ENCODE measurements at regions not wholly inside any gene's neighbourhood (a gene's known extent, or its start where the extent isn't known, plus 50 kb on each side); places are given as distances from the start of the nearest gene placed in this dataset.

- H3K4me1 Mint-ChIP-seq, result no peaks in the 10 kb centered on the region
- TF ChIP-seq, protein P1, sequence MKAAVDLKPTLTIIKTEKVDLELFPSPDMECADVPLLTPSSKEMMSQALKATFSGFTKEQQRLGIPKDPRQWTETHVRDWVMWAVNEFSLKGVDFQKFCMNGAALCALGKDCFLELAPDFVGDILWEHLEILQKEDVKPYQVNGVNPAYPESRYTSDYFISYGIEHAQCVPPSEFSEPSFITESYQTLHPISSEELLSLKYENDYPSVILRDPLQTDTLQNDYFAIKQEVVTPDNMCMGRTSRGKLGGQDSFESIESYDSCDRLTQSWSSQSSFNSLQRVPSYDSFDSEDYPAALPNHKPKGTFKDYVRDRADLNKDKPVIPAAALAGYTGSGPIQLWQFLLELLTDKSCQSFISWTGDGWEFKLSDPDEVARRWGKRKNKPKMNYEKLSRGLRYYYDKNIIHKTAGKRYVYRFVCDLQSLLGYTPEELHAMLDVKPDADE (IDR thresholded peaks at IDR 0.05), result no peak
- TF ChIP-seq NANOG (IDR thresholded peaks at IDR 0.05; ENCODE audit: borderline replicate concordance) (no peak), CREB1 (CRISPR knock-in tag; IDR thresholded peaks at IDR 0.05; ENCODE audit: low read depth) (no peak), ZNF331 (CRISPR knock-in tag; IDR thresholded peaks at IDR 0.05; ENCODE audit: low read depth) (no peak), JUNB (IDR thresholded peaks at IDR 0.05; ENCODE audit: unreplicated experiment) (no peak), EZH2phosphoT487 (IDR thresholded peaks at IDR 0.05; ENCODE audit: unreplicated experiment) (no peak), REST (IDR thresholded peaks at IDR 0.05; ENCODE audit: unreplicated experiment) (no peak), STAT1 (IDR thresholded peaks at IDR 0.05; ENCODE audit: unreplicated experiment) (no peak), POLR2AphosphoS5 (IDR thresholded peaks at IDR 0.05; ENCODE audit: low read depth) (no peak), EZH2 (IDR thresholded peaks at IDR 0.05; ENCODE audit: low read depth, unreplicated experiment) (no peak), ZNF114 (CRISPR knock-in tag; IDR thresholded peaks at IDR 0.05) (no peak), CTCF (conservative IDR thresholded peaks at IDR 0.05; ENCODE audit: low read depth in 2 of 2) (no peak)
- TF ChIP-seq, protein P2, sequence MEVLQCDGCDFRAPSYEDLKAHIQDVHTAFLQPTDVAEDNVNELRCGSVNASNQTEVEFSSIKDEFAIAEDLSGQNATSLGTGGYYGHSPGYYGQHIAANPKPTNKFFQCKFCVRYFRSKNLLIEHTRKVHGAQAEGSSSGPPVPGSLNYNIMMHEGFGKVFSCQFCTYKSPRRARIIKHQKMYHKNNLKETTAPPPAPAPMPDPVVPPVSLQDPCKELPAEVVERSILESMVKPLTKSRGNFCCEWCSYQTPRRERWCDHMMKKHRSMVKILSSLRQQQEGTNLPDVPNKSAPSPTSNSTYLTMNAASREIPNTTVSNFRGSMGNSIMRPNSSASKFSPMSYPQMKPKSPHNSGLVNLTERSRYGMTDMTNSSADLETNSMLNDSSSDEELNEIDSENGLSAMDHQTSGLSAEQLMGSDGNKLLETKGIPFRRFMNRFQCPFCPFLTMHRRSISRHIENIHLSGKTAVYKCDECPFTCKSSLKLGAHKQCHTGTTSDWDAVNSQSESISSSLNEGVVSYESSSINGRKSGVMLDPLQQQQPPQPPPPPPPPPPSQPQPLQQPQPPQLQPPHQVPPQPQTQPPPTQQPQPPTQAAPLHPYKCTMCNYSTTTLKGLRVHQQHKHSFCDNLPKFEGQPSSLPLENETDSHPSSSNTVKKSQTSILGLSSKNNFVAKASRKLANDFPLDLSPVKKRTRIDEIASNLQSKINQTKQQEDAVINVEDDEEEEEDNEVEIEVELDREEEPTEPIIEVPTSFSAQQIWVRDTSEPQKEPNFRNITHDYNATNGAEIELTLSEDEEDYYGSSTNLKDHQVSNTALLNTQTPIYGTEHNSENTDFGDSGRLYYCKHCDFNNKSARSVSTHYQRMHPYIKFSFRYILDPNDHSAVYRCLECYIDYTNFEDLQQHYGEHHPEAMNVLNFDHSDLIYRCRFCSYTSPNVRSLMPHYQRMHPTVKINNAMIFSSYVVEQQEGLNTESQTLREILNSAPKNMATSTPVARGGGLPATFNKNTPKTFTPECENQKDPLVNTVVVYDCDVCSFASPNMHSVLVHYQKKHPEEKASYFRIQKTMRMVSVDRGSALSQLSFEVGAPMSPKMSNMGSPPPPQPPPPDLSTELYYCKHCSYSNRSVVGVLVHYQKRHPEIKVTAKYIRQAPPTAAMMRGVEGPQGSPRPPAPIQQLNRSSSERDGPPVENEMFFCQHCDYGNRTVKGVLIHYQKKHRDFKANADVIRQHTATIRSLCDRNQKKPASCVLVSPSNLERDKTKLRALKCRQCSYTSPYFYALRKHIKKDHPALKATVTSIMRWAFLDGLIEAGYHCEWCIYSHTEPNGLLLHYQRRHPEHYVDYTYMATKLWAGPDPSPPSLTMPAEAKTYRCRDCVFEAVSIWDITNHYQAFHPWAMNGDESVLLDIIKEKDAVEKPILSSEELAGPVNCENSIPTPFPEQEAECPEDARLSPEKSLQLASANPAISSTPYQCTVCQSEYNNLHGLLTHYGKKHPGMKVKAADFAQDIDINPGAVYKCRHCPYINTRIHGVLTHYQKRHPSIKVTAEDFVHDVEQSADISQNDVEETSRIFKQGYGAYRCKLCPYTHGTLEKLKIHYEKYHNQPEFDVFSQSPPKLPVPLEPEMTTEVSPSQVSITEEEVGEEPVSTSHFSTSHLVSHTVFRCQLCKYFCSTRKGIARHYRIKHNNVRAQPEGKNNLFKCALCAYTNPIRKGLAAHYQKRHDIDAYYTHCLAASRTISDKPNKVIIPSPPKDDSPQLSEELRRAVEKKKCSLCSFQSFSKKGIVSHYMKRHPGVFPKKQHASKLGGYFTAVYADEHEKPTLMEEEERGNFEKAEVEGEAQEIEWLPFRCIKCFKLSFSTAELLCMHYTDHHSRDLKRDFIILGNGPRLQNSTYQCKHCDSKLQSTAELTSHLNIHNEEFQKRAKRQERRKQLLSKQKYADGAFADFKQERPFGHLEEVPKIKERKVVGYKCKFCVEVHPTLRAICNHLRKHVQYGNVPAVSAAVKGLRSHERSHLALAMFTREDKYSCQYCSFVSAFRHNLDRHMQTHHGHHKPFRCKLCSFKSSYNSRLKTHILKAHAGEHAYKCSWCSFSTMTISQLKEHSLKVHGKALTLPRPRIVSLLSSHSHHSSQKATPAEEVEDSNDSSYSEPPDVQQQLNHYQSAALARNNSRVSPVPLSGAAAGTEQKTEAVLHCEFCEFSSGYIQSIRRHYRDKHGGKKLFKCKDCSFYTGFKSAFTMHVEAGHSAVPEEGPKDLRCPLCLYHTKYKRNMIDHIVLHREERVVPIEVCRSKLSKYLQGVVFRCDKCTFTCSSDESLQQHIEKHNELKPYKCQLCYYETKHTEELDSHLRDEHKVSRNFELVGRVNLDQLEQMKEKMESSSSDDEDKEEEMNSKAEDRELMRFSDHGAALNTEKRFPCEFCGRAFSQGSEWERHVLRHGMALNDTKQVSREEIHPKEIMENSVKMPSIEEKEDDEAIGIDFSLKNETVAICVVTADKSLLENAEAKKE (CRISPR knock-in tag; IDR thresholded peaks at IDR 0.05), result no peak
These were observed 101.9 kb upstream of the ANO3 start for GRCh38 chr11:26229981-26230380.

More at GRCh38 chr11:26229981-26230380, 101.9 kb upstream of the ANO3 start:
- Histone ChIP-seq H2AFZ (no peak overlapping the region), H3K4me3 (no peak overlapping the region), H3K36me3 (ENCODE audit: insufficient read depth) (no peaks in the 10 kb centered on the region), H3K27me3 (ENCODE audit: insufficient read depth) (no peaks in the 10 kb centered on the region), H3K4me2 (no peak overlapping the region), H3K79me2 (replicated peaks; ENCODE audit: insufficient read depth) (no peaks in the 10 kb centered on the region), H3K4me1 (ENCODE audit: insufficient read depth) (no peaks in the 10 kb centered on the region), H3F3A (replicated peaks; ENCODE audit: low read depth) (no peaks in the 10 kb centered on the region), H4K20me1 (replicated peaks; ENCODE audit: insufficient read depth) (no peaks in the 10 kb centered on the region), H3K27ac (ENCODE audit: low read depth) (no peak overlapping the region), H3K9me2 (ENCODE audit: insufficient read depth) (no peaks in the 10 kb centered on the region; the same call in 1 of the 2 replicates)
- no peak overlapping the region for H3K4me3 Mint-ChIP-seq
- ATAC-seq (no peak), DNase-seq (ENCODE audit: low spot score) (no peak)
- H3K36me3 Mint-ChIP-seq (ENCODE audit: low read depth), result no peaks in the 10 kb centered on the region
- H3K27me3 Mint-ChIP-seq (ENCODE audit: insufficient read depth, low read depth, poor library complexity), result no peaks in the 10 kb centered on the region
- 0 out of 3 replicates have a peak, but pooled peaks cover 3% of the 10 kb centered on the region for H3K9me3 Mint-ChIP-seq
- H3K27ac Mint-ChIP-seq, result no peak overlapping the region

All from GM23338 (cell line).